GM21381 (cell line): ENCODE measurements at regions not wholly inside any gene's neighbourhood (a gene's known extent, or its start where the extent isn't known, plus 50 kb on each side); places are given as distances from the start of the nearest gene placed in this dataset.
"Not testable (repeated sequence)": the region's sequence is repeated elsewhere in the genome, so short reads cannot be mapped to it uniquely, and the experiment has no call there.

Source experiments
- ATAC-seq: cut with Tn5 transposase; IDR thresholded peaks from one replicate; pipeline ENCODE4 v1.9.1; 2021; ENCODE audit warnings: mild to moderate bottlenecking, moderate library complexity; ENCODE audit not compliant: unreplicated experiment

DNA sequence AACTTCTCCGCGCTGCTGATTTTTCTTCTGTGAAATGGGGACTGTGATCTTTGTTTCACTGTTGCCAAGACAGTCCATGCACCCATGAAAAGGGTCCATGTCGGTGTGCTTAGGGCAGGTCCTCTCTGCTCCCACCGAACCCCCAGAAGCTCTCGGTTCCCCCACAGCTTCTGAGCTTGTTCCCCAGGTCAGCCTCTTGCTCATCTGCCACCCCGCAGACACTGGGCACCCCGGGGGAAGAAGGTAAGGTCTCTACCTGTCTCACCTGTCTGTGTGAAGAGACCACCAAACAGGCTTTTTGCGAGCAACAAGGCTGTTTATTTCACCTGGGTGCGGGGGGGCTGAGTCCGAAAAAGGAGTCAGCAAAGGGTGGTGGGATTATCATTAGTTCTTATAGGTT lies 66.2 kb upstream of the NANOS1 start:
- ATAC-seq, result no peak

DNA sequence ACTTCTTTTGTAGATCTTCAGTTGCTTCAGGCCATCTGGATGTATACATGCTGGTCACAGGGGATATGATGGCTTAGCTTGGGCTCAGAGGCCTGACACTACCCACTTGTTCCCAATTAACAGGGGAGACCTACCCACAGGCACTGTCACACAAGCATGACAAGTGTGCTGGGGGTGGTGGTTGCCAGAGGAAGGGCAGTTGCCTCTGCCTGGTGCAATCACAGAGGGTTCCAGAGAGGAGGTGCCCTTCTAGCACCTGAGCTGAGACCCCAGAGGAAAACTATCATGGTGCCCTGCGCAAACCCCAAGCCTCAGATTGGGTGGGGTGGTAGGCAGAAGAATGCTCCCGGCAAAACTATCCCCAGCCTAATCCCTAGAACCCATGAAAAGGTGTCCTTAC lies 65.6 kb upstream of the NANOS1 start:
- ATAC-seq, result no peak

DNA sequence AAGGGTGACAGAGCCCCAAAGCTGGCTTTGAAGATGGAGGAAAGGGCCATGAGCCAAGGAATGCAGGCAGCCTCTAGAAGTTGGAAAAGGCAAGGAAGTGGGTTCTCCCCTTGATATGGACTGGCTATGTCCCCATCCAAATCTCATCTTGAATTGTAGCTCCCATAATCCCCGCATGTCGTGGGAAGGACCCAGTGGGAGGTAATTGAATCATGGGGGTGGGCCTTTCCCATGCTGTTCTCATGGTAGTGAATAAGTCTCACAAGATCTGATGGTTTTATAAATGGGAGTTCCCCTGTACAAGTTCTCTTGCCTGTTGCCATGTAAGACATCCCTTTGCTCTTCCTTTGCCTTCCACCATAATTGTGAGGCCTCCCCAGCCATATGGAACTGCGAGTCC lies 65.0 kb upstream of the NANOS1 start:
- not testable (repeated sequence) for ATAC-seq

DNA sequence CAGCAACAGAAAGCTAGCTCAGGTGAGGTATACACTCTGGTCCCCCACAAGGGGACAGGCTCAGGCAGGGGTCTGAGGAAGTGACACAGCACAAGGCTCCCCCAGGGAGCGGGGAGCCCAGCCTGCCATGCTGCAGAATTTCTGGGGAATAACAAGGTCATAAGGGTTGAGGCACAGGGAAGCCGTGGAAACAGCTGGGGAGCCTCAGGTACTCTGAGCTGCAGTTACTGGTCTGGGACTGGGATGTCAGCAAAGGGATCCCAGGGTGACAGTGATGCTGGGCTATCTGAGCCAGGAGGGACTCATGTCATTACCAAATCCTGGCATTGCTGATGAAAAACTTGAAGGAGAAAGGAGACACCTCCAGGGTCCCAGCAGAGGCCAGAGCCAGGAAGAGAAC lies 64.4 kb upstream of the NANOS1 start:
- ATAC-seq, result no peak

DNA sequence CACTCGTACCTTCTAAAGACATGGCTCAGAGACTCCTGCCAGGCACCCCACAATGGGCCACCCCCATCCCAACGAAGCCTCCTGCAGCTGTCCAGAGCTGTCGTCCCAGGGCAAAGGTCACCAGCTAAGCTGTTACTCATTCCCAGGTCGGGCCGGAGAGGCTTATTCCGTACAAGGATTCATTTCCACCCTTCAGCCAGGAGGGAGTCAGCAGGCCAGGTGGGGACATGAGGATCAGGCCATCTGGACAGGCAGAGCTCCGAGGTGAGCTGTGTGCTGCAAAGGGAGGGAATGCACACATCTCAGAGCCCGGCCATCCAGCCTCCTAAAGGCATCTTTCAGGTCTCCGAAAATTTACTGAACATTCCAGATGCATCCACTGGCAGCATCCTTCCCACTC lies 63.9 kb upstream of the NANOS1 start:
- no peak for ATAC-seq

DNA sequence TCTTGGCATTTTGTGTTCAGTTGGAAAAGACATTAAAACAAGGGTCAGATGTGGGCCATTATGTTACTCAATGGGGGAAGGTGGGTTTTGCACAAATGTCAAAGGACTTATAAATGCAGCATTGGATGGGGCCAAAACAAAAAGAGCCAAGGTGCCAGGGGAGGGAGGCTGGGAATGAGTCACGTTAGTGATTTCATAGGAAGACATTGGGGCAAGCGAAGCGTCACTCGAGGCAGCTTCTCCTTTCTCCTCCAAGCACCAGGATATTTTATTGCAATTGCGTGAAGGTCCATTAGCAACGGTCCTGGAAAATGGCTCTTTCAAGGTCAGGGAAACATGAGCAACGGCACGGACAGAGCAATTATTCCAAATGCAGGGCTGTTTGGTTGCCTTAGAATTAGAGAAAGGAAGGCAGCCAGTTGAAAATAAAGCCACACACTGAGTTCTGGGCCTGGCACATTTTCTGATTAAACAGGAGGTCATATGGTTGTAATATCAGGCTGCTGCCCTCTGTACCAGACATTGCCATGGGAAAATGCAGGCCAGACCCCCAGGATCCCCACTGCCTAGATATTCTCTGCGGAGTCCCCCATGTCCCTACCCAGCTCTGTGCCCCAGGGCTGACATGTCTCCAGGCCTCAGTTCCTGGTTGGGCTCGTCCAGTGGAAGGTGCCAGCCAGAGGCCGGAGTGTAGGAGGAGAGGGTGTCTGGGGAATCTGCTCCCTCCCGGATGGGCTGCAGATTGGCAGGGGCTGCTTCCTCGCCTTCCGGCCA lies 63.3 kb upstream of the NANOS1 start:
- ATAC-seq, result no peak

DNA sequence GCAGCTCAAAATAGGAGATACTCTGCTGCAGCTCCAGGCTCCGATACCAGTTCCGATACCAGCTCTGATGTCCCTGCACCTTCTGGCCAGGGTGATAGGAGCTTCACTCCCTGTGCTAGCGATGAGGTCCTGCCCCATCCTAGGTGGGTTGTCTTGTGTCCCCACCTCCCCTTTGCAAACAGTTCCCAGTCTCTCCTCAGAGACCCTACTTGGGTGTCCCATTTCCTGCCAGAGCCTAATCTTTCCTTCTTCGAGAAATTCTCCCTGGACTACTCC lies 62.7 kb upstream of the NANOS1 start:
- no peak for ATAC-seq

DNA sequence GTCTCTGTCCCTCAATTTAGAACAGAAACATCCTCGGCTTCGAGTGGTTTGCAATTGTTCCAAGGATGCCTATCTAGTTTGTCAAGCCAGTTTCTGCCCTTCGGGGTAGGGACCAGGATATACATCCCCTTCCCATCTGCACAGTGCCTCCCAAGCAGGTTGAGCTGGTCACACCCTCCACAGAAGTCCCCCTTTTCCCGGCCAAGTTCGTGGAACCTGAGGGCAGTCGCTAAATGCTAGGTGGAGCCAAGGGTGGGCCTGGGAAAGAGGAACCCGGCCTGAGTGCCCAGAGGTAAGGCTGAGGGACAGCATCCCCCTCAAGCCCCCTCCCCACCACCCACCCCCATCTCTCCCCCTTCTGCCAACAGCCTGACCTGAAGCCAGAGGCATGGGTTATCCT lies 62.4 kb upstream of the NANOS1 start:
- ATAC-seq, result no peak

DNA sequence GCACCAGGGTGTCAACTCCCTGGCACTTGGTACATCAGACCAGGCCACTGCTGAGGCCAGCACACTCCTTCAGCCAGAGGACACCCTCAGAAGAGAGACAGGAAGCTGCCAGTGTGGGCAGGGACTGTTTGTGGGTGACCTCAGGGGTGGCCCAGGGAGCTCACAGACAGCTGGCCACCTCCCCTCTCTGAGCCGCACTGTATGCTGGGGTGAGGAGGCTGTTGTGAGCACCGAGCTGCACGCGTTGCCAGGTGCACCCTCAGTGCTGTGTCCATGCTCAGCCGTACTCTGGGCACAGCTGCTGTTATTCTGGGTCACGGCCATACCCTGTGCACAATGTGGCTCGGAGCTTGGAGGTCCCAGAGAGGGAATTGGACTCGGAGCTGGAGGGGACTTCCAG lies 61.5 kb upstream of the NANOS1 start:
- ATAC-seq, result no peak

DNA sequence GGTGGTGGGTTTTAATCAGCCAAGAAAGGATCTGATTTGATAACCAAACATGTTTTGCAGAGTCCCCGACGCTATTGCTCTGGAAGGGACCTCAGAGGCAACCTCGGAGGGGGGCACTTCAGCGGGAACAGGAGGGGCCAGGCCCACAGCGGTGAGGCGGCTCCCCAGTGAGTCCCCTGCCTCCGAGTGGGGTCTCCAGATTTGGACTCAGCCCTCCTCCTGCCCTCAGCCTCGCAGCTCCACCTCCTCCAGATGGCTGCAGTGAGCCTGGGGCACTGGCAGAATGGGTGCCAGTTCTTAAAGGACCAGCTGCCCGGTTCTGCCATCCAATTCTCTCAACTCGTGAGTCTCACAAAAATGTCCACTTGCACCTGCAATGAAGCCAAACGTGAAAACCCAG lies 61.0 kb upstream of the NANOS1 start:
- ATAC-seq, result no peak

DNA sequence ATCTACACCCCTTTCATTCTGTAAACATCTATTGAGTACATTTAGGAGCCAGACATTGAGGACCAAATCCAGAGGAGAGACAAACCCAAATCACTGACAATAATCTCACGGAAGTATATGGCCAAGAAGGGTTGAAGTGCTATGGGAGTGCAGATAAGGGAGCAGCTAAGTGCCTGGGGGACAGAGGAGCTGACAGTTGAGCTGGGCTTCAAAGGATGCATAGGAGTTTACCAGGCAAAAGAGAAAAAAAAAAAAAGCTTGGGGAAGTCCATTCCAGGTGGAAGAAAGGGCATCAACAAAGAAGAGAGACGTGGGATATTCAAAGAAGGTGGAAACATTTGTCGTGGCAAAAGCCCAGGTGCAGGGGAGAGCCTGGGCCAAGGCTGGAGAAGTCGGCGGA lies 60.5 kb upstream of the NANOS1 start:
- no peak for ATAC-seq

DNA sequence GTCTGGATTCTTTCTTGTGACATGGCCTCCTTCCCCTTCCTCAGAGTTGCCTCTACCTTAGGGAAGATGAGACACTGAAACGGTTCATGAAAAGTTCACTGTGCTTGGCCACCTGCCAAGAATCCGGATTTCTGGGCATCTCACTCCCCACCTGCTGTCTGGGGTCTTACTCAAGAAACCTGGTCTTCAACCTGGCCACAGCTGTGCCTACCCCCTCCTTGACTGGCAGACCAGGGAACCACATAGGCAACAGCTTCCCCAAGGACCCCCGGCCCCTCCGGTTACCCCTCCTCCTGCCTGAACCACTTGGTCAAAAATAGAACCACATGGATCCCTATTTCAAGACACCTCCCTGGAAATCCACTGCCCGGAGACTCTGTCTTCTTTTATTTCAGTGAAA lies 58.7 kb upstream of the NANOS1 start:
- no peak for ATAC-seq

DNA sequence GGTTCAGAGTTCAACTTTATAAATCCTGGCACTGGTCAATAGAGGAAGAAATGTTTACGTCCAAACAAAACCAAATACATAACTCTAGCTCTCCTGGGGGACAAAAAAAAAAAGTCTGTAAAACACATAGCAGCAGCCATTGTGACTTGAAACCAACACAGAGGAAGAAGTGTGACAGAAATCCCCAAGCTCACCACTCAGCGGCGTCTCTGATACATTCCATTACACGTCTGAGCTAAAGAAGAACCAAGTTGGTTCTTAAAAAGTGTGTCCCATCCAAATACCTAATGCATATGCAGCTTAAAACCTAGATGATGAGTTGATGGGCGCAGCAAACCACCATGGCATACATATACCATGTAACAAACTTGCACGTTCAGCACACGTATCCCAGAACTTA lies 58.3 kb upstream of the NANOS1 start:
- no peak for ATAC-seq

DNA sequence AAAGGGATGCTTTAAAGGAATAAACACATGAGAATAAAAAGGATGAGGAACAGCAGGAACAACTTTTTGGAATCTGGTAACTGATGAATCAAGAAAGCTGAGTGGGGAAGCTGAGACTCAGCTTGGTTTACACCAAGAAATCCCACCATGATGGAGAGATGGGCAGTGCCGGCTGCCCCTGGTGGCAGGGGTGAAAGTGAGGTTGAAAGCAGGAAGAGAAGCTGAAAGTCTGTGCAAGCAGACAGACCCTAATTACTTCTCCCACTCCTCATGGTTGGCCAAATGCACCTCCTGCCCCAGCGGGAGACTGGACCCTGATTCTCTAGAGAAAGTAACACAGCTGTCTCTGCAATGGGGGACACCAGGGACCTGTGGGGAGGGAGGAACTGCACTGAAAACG lies 57.6 kb upstream of the NANOS1 start:
- no peak for ATAC-seq

DNA sequence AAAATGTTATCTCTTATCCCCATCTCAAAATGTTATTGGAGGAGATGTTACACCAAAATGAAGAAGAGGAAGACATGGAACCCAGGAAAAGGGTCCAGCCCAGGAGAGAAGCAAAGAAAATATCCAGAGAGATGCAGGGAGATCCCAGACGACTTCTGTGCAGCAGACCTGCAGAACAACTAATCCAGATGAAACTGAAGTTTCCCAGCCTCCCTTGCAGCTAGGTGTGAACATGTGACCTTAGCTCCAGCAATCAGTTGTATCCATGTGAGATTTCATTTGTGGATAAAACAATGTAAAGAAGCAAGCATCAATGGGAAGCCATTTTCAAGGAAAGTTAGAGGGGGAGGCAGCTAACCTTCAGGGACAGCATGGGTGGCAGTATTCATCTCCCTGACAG lies 55.8 kb upstream of the NANOS1 start:
- ATAC-seq, result no peak

DNA sequence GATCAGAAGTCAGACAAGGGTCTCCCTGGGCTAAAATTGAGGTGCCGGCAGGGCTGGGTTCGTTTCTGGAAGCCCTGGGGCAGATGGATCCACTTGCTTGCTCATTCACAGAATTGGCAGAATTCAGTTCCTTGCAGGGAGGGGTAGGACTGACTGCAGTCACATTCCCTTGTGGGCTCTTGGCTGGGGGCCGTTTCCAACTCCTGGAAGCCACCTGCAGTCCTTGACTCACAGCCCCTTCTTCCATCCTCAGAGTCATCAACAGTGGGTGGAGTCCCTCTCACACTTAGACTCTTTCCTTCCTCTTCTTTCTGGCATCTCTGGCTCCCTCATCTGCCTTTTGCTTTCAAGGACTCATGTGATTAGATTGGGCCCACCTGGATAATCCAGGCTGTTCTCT lies 54.6 kb upstream of the NANOS1 start:
- no peak for ATAC-seq

DNA sequence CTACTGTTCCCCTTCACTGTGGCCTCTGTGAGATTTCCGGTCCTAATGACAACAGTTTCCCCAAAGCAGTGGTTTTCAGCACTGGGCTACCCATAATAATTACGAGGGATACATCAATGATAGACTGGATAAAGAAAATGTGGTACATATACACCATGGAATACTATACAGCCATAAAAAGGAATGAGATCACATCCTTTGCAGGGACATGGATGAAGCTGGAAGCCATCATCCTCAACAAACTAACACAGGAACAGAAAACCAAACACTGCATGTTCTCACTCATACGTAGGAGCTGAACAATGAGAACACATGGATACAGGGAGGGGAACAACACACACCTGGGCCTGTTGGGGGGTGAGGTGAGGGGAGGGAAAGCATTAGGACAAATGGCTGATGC lies 53.3 kb upstream of the NANOS1 start:
- ATAC-seq, result not testable (repeated sequence)

DNA sequence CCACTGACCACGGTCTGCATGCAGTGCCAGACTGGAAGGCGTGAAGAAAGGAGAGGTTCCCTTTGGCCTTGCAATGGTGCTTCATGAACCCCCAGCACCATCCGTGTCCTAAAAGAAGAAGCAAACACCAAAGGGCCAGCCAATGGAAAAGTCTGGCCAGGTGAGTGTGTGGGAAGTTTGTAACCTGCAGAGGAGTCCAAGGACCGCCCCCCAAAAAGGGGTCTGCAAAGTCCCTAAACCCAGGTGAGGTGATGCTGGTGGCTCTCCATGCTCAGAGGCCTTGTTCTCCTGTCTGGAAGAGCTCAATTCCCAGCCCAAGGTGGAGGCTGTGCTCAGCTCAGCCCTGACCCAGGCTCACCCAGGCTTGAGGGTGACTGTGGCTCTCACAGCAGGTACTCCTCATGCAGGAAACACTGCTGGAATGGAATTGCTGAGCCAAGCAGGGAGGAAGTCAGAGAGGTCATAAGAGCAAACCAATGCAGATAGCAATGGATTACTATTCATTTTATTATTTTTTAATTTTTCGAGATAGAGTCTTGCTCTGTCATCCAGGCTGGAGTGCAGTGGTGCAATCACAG lies 52.4 kb upstream of the NANOS1 start:
- ATAC-seq, result no peak

DNA sequence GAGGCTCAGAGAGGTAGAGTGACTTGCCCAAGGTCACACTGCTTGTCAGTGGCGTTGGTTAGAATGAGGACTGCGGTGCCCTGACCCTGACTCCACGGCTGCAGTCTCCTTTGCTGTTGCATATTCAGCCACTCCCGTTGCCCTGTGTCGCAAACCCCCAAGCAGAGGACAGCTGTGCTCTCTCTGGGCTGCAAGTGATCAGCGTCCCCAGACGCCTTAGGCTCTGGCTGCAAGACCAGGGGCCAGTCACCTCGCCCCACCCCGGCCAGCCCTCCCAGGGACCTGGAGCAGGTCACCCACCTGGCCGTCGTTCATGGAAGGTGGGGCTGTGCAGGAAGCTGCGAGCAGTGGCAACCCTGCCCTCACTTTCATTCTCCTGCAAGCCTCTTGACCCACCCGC lies 51.7 kb upstream of the NANOS1 start:
- no peak for ATAC-seq

DNA sequence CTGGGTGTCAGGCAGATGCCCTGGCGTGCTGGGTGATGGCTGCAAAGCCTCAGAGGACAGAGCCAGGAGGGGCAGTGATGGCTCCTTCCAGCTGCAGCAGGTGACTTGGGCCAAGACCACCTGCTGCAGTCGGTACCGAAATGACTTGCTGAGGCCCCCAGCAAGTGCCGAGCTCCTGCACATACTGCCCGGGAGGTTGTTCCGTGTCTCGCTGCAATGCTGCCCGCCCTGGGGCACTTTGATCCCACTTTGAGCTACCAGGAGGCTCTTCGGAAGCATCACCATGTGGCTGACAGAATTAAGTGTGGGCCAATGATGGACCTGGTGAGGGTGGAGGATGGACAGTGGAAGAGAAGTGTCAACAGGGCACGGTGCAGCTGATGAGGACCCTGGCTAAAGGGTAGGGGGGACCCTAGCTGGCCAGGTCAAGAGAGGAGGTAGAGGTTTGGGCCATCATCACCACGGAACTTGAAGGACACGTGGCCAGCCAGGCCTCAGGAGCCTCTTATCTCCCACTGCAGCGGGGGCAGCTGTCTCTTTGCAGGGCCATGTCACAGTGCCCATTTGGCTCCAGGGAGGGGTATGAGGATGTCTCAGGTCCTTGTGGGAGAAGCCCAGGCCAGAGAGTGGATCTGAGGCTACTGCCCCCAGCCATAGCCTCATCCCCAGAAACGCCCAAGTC lies 51.1 kb upstream of the NANOS1 start:
- ATAC-seq, result no peak

DNA sequence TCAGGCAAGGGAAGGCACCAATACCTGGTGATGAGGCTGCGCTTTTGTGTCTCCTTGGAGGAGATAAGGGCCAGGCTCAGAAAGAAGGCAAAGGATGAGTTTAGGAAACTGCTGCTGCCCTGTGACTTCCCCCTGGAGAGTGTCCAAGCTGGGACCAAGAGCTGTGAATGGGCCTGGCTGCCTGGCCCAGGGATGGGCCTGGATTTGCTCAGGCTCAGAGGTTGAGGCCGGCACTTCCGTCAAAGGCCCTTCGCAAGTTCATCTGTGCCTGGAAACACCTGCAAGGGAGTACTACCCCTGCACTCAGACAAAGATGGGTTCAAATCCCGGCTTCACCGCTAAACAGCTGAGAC lies 50.5 kb upstream of the NANOS1 start:
- ATAC-seq, result no peak

DNA sequence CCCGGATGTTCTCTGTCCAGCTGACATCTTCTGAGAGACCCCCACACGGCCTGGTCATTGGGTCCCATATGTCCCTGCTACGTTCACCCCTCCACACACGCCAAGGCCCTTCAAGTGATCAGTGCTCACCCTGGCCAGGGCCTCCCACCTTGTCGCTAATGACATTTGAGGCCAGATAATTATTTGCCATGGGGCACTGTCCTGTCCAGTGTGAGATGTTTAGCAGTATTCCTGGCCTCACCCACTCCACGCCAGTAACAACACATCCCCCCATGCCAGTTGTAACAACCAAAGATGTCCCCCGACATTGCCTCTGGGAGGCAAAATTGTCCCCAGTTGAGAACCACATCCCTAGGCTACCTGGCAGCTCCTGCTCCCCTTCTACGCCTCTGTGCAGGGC lies 49.9 kb upstream of the NANOS1 start:
- no peak for ATAC-seq
